ENCODE measurements at regions not wholly inside any gene's neighbourhood (a gene's known extent, or its start where the extent isn't known, plus 50 kb on each side); places are given as distances from the start of the nearest gene placed in this dataset.

- TF ChIP-seq, protein P1, sequence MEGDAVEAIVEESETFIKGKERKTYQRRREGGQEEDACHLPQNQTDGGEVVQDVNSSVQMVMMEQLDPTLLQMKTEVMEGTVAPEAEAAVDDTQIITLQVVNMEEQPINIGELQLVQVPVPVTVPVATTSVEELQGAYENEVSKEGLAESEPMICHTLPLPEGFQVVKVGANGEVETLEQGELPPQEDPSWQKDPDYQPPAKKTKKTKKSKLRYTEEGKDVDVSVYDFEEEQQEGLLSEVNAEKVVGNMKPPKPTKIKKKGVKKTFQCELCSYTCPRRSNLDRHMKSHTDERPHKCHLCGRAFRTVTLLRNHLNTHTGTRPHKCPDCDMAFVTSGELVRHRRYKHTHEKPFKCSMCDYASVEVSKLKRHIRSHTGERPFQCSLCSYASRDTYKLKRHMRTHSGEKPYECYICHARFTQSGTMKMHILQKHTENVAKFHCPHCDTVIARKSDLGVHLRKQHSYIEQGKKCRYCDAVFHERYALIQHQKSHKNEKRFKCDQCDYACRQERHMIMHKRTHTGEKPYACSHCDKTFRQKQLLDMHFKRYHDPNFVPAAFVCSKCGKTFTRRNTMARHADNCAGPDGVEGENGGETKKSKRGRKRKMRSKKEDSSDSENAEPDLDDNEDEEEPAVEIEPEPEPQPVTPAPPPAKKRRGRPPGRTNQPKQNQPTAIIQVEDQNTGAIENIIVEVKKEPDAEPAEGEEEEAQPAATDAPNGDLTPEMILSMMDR (IDR thresholded peaks at IDR 0.05; ENCODE audit: low read length): no peak
- TF ChIP-seq EZH2 (optimal IDR thresholded peaks at IDR 0.05; ENCODE audit: low read depth, low read length): no peak
These were observed 64.0 kb upstream of the RUNX3 start for GRCh38 chr1:24993871-24994580.

Data from MM.1S (cell line).